ENCODE measurements at regions not wholly inside any gene's neighbourhood (a gene's known extent, or its start where the extent isn't known, plus 50 kb on each side); places are given as distances from the start of the nearest gene placed in this dataset.

DNA sequence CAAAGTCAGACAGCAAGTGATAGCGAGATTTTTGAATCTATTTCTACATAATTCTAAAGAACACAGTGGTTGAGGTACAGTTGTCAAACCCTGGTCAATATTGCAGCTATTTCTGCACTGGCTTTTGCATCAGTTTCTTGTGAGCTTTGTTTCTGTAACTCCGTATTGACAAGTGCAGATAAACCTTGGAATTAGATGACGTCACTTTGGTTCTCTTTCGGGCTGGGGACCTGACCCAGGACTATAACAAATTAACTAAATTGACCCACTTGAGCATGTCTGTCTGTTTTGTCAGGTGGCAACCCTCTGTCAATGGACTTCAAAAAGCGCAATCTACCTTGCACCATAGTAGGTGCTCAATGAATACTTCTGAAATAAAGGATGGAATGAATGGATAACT lies 418.4 kb upstream of the SGCD start:
- no peak for ATAC-seq (replicated peaks)
- Mint-ChIP-seq H3K9me3 (no peaks in the 10 kb centered on the region), H3K4me3 (no peak overlapping the region), H3K27me3 (peaks cover 11% of the 10 kb centered on the region), H3K4me1 (no peaks in the 10 kb centered on the region), H3K27ac (no peak overlapping the region), H3K36me3 (ENCODE audit: low read depth) (no peaks in the 10 kb centered on the region)

DNA sequence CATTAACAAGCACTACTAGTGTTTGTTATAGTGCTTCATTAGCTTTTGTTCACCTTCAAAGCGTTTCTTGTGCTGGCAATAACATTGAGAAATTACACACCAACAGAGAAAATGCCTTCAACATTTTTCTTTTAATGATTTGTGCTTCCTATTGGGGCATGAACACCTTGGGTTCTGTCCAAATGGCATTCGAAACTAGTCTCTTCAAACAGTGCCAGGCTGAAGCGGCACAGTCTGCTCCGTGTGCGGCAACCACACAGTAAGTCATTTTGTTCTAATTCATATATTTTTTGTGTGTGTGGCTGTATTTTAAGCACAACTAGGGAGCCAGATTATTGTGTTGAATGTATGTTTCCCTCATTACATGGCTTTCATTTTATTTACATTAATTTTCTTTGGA lies 414.7 kb upstream of the SGCD start:
- Mint-ChIP-seq H3K27ac (no peak overlapping the region), H3K36me3 (ENCODE audit: low read depth) (no peaks in the 10 kb centered on the region), H3K27me3 (peaks cover 11% of the 10 kb centered on the region), H3K9me3 (no peaks in the 10 kb centered on the region), H3K4me3 (no peak overlapping the region), H3K4me1 (no peaks in the 10 kb centered on the region)
- no peak for ATAC-seq (replicated peaks)

DNA sequence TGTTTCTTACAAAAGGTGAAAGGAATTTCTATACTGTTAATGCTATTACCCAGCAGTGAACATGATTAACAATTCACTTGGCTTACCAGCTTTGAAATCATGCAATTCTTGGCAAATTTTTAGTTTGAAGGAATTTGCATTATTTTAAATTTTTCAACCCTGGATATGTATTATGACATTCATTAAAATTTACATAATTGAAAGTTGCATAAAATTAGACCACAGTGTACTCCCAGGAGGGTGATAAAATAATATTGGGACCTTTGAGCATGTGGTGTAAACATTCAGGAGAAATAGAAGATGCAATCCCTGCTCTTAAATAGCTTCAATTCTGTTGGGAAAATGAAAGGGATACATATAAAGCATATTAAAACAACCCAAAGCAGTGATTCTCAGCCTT lies 412.2 kb upstream of the SGCD start:
- ATAC-seq (replicated peaks): no peak

DNA sequence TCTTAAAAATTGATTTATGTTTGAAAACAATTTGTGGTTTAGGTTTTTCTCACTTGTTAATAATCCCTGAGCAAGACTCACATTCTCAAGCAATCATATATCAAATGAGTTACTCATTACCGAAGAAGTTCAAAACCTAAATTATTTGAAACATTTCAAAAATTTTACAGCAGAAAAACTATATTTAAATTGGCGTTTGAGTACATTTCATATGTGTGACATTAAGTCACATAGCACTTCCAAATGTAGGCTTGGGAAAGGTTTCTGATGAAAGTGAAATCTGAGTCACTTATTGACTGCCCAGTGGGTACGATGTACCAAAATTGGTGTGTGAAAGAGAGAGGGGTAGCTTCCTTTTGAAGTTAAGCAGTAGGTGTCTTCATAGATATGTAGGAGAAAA lies 411.4 kb upstream of the SGCD start:
- no peak for ATAC-seq (replicated peaks)
- Mint-ChIP-seq H3K4me1 (no peaks in the 10 kb centered on the region), H3K9me3 (peaks cover 3% of the 10 kb centered on the region), H3K4me3 (no peak overlapping the region), H3K27me3 (peaks cover 17% of the 10 kb centered on the region), H3K36me3 (ENCODE audit: low read depth) (no peaks in the 10 kb centered on the region), H3K27ac (no peak overlapping the region)

More for the DNA sequence above, 412.2 kb upstream of the SGCD start:
- no peaks in the 10 kb centered on the region for H3K36me3 Mint-ChIP-seq (ENCODE audit: low read depth)
- H3K4me1 Mint-ChIP-seq: no peaks in the 10 kb centered on the region
- no peak overlapping the region for H3K4me3 Mint-ChIP-seq
- peaks cover 3% of the 10 kb centered on the region for H3K9me3 Mint-ChIP-seq
- H3K27ac Mint-ChIP-seq: no peak overlapping the region
- H3K27me3 Mint-ChIP-seq: peaks cover 15% of the 10 kb centered on the region

DNA sequence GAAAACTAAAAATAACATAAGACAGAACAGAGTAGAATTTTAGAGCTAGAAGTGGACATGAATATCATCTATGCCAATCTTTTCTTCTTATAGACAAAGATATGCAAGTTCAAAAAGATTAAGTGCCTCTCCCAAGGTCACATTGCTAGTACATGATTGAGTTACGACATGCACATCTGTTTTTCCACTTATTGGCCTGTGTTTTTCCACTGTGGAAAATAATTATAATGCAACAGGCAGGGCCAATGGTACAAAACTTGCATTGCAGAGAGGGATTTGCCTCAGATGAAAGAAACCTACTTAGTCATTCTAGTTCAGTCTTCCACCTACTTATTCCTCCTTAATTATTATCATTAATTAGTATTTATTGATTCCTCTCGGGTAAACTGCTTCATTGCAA lies 407.8 kb upstream of the SGCD start:
- no peak for ATAC-seq (replicated peaks)
- Mint-ChIP-seq H3K4me3 (no peak overlapping the region), H3K27me3 (peaks cover 24% of the 10 kb centered on the region), H3K36me3 (ENCODE audit: low read depth) (no peaks in the 10 kb centered on the region), H3K9me3 (peaks cover 3% of the 10 kb centered on the region), H3K27ac (no peak overlapping the region), H3K4me1 (no peaks in the 10 kb centered on the region)

DNA sequence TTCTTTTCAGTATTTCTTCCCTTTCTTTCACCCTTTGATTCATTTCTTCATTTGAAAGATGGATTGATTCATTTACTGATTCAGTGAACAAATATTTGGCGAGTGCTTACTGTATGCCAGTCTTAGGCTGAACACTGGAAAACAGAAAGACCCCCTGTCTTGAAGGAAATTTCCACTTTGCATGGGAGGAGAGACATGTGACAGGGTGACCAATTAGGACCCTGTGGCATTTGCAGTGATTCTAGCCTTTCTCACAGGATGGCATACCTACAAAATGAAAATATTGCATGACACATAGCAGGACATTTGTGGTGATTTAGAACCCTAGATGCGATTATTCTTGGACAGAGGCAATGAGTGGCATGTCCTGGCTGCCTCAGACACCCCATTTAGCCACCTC lies 407.2 kb upstream of the SGCD start:
- H3K36me3 Mint-ChIP-seq (ENCODE audit: low read depth): no peaks in the 10 kb centered on the region
- no peaks in the 10 kb centered on the region for H3K4me1 Mint-ChIP-seq
- no peak for ATAC-seq (replicated peaks)
- no peak overlapping the region for H3K4me3 Mint-ChIP-seq
- H3K9me3 Mint-ChIP-seq: peaks cover 3% of the 10 kb centered on the region
- peaks cover 24% of the 10 kb centered on the region for H3K27me3 Mint-ChIP-seq
- no peak overlapping the region for H3K27ac Mint-ChIP-seq

DNA sequence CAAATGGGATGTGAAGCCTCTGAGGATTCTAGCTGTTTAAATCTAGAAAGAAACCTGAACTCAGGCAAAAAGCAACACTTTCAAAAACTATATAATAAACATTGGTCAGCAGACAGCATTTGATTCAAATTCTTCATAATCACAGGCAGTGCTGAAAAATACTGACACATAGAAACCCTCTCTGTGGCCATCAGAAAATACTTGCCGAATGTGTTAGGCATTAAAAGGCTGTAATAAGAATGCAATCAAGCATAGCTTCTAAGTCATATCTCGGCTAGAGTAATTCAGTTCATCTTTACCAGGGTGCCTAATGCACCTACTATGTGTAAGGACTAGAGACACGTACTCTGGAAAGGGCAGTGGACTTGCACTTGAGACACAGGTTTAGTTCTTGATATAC lies 405.3 kb upstream of the SGCD start:
- Mint-ChIP-seq H3K4me1 (no peaks in the 10 kb centered on the region), H3K27me3 (peaks cover 24% of the 10 kb centered on the region), H3K27ac (no peak overlapping the region), H3K4me3 (no peak overlapping the region), H3K9me3 (peaks cover 3% of the 10 kb centered on the region), H3K36me3 (ENCODE audit: low read depth) (no peaks in the 10 kb centered on the region)
- ATAC-seq (replicated peaks): no peak

DNA sequence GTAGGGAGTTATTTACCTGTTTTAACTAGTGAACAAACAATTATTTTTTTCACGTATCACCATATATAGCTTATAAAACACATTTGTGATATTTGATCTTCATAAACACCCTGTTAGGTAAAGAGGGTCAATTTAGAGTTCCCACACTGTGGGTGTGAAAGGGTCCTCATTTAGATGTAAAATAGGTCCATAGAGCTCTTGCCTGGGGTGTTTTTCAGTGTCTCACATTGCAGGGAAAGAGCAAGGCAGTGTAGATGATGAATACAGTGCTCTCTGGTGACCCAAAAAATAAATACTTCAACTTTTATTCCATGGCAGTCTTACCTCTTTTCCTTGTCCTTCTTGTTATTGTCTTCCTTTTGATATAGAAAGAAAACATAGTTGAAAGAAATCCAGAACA lies 403.2 kb upstream of the SGCD start:
- no peak overlapping the region for H3K27ac Mint-ChIP-seq
- no peak for ATAC-seq (replicated peaks)
- no peaks in the 10 kb centered on the region for H3K4me1 Mint-ChIP-seq
- no peak overlapping the region for H3K4me3 Mint-ChIP-seq
- H3K9me3 Mint-ChIP-seq: peaks cover 1% of the 10 kb centered on the region
- peaks cover 25% of the 10 kb centered on the region for H3K27me3 Mint-ChIP-seq
- H3K36me3 Mint-ChIP-seq (ENCODE audit: low read depth): no peaks in the 10 kb centered on the region

DNA sequence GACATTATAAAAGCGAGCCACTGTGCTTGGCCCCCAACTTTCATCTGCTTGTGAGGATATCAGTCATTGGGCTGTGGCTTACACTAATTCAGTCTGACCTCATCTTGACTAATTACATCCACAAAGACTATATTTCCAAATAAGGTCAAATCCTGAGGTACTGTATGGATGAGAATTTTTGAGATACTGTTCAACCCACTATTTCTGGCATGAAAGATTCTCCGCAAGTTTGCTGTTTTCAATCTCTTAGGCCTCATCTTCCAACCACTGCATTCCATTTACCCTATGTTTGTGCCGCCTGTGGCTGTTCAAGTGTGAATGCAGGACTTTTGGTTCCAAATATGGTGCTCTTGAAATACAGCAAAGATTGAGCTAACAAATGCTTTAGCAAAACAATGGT lies 400.9 kb upstream of the SGCD start:
- no peak overlapping the region for H3K27ac Mint-ChIP-seq
- H3K9me3 Mint-ChIP-seq: no peaks in the 10 kb centered on the region
- no peak overlapping the region for H3K4me3 Mint-ChIP-seq
- no peaks in the 10 kb centered on the region for H3K36me3 Mint-ChIP-seq (ENCODE audit: low read depth)
- H3K4me1 Mint-ChIP-seq: no peaks in the 10 kb centered on the region
- peaks cover 17% of the 10 kb centered on the region for H3K27me3 Mint-ChIP-seq
- ATAC-seq (replicated peaks): no peak

DNA sequence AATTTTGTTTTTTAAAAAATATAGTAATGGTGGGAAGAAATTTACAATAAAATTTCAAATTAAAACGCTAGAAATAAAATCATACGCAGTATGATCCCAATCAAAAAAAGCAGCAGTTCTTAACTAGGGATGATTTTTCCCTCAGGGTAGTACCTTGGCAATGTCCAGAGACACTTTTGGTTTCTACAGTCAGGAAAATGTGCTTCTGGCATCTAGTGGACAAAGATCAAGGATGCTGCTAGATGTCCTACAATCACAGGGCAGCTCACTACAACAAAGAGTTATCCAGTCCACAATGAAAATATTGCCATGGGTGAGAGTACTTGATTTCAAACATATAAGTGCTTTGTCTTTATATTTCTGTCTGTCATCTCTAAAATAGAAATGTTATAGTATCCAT lies 400.2 kb upstream of the SGCD start:
- Mint-ChIP-seq H3K27me3 (peaks cover 12% of the 10 kb centered on the region), H3K9me3 (no peaks in the 10 kb centered on the region), H3K4me1 (no peaks in the 10 kb centered on the region), H3K4me3 (no peak overlapping the region), H3K36me3 (ENCODE audit: low read depth) (no peaks in the 10 kb centered on the region), H3K27ac (no peak overlapping the region)
- no peak for ATAC-seq (replicated peaks)

DNA sequence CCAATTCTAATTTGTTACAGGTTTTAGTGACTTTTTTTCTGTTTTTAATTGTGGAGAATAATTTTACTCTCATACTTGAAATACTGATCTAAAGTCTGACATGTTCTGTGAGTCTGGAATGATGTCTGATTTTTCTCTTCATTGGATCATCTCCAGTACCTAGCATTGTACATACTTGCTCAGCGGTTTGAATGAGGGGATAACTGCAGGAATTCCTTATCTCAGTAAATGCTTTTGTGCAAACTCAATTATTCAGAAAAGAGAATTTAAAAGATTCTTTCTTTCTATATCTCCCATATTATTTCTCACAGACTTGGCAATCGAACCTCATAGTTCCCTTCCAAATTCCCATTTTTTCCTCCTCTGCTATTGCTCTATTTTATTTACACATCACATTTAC lies 397.9 kb upstream of the SGCD start:
- Mint-ChIP-seq H3K9me3 (no peaks in the 10 kb centered on the region), H3K4me3 (no peak overlapping the region), H3K27ac (no peak overlapping the region), H3K4me1 (no peaks in the 10 kb centered on the region), H3K27me3 (peaks cover 6% of the 10 kb centered on the region), H3K36me3 (ENCODE audit: low read depth) (no peaks in the 10 kb centered on the region)
- no peak for ATAC-seq (replicated peaks)

DNA sequence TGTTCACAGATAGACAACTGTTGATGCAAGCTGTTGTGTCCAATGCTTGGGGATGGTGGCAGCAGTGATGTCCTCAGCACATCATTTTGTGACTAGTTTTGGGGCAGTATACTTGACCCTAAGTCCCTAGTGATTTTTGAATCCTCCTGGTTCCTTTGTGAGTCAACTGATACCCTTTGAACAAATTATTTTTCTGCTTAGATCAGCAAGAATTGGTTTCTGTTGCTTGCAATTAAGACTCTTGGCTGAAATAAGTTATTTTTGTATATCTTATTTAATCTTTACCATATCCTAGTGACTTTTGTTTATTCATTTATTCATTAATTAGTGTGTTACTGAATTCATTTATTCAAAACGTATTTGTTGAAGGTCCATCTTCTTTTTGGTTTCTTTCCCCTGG lies 392.0 kb upstream of the SGCD start:
- Mint-ChIP-seq H3K36me3 (ENCODE audit: low read depth) (no peaks in the 10 kb centered on the region), H3K27me3 (peaks cover 5% of the 10 kb centered on the region), H3K9me3 (no peaks in the 10 kb centered on the region), H3K4me1 (no peaks in the 10 kb centered on the region), H3K4me3 (no peak overlapping the region), H3K27ac (no peak overlapping the region)
- no peak for ATAC-seq (replicated peaks)

DNA sequence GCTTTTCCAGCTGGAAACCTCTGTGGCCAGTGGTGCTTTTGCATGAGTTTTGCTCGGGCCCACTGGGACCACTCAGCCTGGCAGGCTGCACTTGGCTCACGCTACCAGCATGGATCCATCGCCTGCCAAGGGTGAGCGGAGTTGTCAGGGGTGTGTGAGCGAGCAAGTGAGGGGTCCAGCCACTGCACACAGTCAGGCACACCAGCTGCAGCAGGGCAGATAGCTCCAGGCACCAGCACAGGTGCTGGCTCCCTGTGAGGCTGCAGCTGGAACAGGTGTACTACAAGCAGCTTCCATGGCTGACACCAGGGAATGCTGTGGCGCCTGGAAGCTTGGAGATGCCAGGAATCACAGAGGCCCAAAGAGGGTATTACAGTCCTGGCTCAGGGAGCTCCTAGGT lies 391.2 kb upstream of the SGCD start:
- H3K36me3 Mint-ChIP-seq (ENCODE audit: low read depth): no peaks in the 10 kb centered on the region
- H3K27me3 Mint-ChIP-seq: peaks cover 8% of the 10 kb centered on the region
- H3K27ac Mint-ChIP-seq: no peak overlapping the region
- no peak overlapping the region for H3K4me3 Mint-ChIP-seq
- no peak for ATAC-seq (replicated peaks)
- H3K4me1 Mint-ChIP-seq: no peaks in the 10 kb centered on the region
- H3K9me3 Mint-ChIP-seq: no peaks in the 10 kb centered on the region

DNA sequence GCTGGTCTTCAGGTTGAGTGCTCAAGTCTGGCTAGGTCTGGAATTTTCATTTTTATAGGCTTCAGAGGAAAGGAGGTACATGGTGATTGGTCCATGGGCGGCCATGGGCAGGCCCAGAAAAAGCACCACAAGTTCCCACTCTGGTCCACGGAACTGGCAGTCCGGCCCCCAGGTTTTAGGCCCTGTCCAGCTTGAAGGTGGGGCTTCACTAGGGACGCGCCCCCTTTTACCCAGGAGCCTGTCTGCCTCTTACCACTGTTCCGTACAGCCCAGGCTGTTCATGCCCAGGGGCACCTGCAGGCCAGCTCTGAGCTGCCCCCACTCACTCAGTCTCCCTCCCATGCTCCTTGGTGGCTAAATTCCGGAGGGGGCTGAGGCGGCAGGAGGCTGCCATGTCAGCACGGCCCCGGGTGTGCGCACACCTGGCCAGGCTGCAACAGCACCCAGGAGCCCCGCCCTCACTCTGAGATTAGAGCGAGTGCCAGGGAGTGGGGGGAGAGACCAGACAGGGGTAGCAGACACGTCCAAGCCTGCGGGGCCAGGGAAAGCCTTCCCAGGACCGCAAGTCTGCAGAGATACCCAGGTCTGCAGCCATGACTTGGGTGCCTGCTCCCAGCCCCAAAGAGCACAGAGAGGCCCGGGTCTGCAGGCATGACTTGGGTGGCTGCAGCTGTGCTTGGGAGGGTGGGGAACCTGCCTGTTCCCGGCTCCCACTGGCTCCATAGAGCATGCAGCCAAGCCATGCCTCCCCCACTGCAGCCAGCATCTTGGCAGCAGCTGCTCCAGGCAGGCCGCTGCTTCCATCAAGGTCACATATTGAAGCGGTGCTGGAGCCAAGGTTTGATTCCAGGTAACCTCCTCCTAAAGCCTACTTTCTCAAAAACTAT lies 390.2 kb upstream of the SGCD start:
- H3K27me3 Mint-ChIP-seq: peaks cover 13% of the 10 kb centered on the region
- no peak overlapping the region for H3K4me3 Mint-ChIP-seq
- ATAC-seq (replicated peaks): no peak
- no peaks in the 10 kb centered on the region for H3K36me3 Mint-ChIP-seq (ENCODE audit: low read depth)
- no peak overlapping the region for H3K27ac Mint-ChIP-seq
- no peaks in the 10 kb centered on the region for H3K9me3 Mint-ChIP-seq
- H3K4me1 Mint-ChIP-seq: no peaks in the 10 kb centered on the region

DNA sequence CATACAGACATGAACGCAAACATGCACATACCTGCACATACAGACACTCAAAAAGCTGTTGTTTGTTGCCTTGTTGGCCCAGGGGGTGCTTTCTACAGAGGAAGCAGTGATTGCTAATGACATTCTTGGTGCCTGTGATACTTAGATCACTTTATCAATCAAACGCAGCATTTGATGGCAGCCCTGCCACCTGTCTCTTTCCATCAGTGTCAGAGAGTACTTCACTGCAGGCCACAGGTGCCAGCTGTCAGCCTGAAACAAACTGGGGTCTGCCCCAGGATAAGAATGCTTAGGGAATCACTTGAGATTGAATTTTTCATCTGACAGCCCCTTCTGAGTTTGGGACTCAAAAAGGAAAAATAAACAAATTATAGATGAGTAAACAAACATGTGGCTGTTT lies 388.9 kb upstream of the SGCD start:
- H3K4me1 Mint-ChIP-seq: no peaks in the 10 kb centered on the region
- H3K36me3 Mint-ChIP-seq (ENCODE audit: low read depth): no peaks in the 10 kb centered on the region
- H3K27ac Mint-ChIP-seq: no peak overlapping the region
- no peak overlapping the region for H3K4me3 Mint-ChIP-seq
- no peaks in the 10 kb centered on the region for H3K9me3 Mint-ChIP-seq
- ATAC-seq (replicated peaks): no peak
- peaks cover 13% of the 10 kb centered on the region for H3K27me3 Mint-ChIP-seq

DNA sequence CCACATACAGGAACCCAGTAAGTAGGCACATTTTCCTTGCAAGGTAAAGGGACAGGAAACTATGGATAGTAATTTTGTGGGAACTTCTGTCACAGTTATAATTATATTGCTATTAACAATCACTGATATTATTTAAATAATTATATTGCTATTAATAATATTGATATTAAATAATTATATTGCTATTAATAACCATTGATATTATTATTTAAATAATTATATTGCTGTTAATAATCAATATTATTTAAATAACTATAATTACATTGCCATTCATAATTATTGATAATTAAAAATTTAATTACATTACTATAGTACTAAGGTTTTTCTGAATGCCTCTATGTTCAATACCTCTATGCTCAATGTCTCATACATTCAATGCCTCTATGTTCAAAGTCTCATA lies 385.6 kb upstream of the SGCD start:
- Mint-ChIP-seq H3K9me3 (no peaks in the 10 kb centered on the region), H3K27ac (no peak overlapping the region), H3K27me3 (peaks cover 23% of the 10 kb centered on the region), H3K4me3 (no peak overlapping the region), H3K4me1 (no peaks in the 10 kb centered on the region), H3K36me3 (ENCODE audit: low read depth) (no peaks in the 10 kb centered on the region)
- ATAC-seq (replicated peaks): no peak

Data from activated T-helper 17 cell treated with anti-CD3 and anti-CD28 coated beads, Interleukin-2, amount 50 U/mL, for 72 hours (primary cell).